ENCODE measurements at regions not wholly inside any gene's neighbourhood (a gene's known extent, or its start where the extent isn't known, plus 50 kb on each side); places are given as distances from the start of the nearest gene placed in this dataset.

- H3K4me2 ChIP-seq (ENCODE audit: low read length): no peak overlapping the region
- TF ChIP-seq EZH2phosphoT487 (IDR thresholded peaks at IDR 0.05; ENCODE audit: borderline replicate concordance, low read length) (no peak), CTCF (IDR thresholded peaks at IDR 0.05; ENCODE audit: low read depth, low read length, poor library complexity, severe bottlenecking) (no peak)
- H4K20me1 ChIP-seq (ENCODE audit: control insufficient read depth, insufficient read depth, low read depth, low read length): no peaks in the 10 kb centered on the region
- no peaks in the 10 kb centered on the region for H3K36me3 ChIP-seq (ENCODE audit: control insufficient read depth, low read length)
- no peaks in the 10 kb centered on the region for H3K27me3 ChIP-seq (ENCODE audit: control insufficient read depth, low read length)
- no peaks in the 10 kb centered on the region for H3K9me2 ChIP-seq (replicated peaks; ENCODE audit: control insufficient read depth, low read length)
- H3K4me3 ChIP-seq (ENCODE audit: low read length): no peak overlapping the region
- no peak overlapping the region for H3K27ac ChIP-seq (ENCODE audit: low read depth, low read length)
- no peaks in the 10 kb centered on the region for H3K4me1 ChIP-seq (ENCODE audit: control insufficient read depth, low read length)
- no peaks in the 10 kb centered on the region for H3F3A ChIP-seq (ENCODE audit: control insufficient read depth, insufficient read depth)
- no peaks in the 10 kb centered on the region for H3K79me2 ChIP-seq (ENCODE audit: control insufficient read depth, low read length)
- H3K9me3 ChIP-seq (ENCODE audit: control insufficient read depth, insufficient read depth, low read length): no peaks in the 10 kb centered on the region
These were observed 726.7 kb downstream of the METTL15 start for GRCh38 chr11:28834877-28835276.

GRCh38 chr11:28833670-28834069 lies 725.5 kb downstream of the METTL15 start:
- Histone ChIP-seq H3K4me2 (ENCODE audit: low read length) (no peak overlapping the region), H3K4me3 (ENCODE audit: low read length) (no peak overlapping the region), H3K9me2 (replicated peaks; ENCODE audit: control insufficient read depth, low read length) (no peaks in the 10 kb centered on the region), H3F3A (ENCODE audit: control insufficient read depth, insufficient read depth) (no peaks in the 10 kb centered on the region), H3K9me3 (ENCODE audit: control insufficient read depth, insufficient read depth, low read length) (no peaks in the 10 kb centered on the region), H3K36me3 (ENCODE audit: control insufficient read depth, low read length) (no peaks in the 10 kb centered on the region), H3K27ac (ENCODE audit: low read depth, low read length) (no peak overlapping the region), H3K79me2 (ENCODE audit: control insufficient read depth, low read length) (no peaks in the 10 kb centered on the region), H3K27me3 (ENCODE audit: control insufficient read depth, low read length) (no peaks in the 10 kb centered on the region), H3K4me1 (ENCODE audit: control insufficient read depth, low read length) (no peaks in the 10 kb centered on the region), H4K20me1 (ENCODE audit: control insufficient read depth, insufficient read depth, low read depth, low read length) (no peaks in the 10 kb centered on the region)
- TF ChIP-seq EZH2phosphoT487 (IDR thresholded peaks at IDR 0.05; ENCODE audit: borderline replicate concordance, low read length) (no peak), CTCF (IDR thresholded peaks at IDR 0.05; ENCODE audit: low read depth, low read length, poor library complexity, severe bottlenecking) (no peak)

- H3K27me3 ChIP-seq (ENCODE audit: control insufficient read depth, low read length): no peaks in the 10 kb centered on the region
- no peaks in the 10 kb centered on the region for H3K36me3 ChIP-seq (ENCODE audit: control insufficient read depth, low read length)
- no peak for TF ChIP-seq EZH2phosphoT487 (IDR thresholded peaks at IDR 0.05; ENCODE audit: borderline replicate concordance, low read length)
- TF ChIP-seq CTCF (IDR thresholded peaks at IDR 0.05; ENCODE audit: low read depth, low read length, poor library complexity, severe bottlenecking): no peak
- H3K27ac ChIP-seq (ENCODE audit: low read depth, low read length): no peak overlapping the region
- no peaks in the 10 kb centered on the region for H3K79me2 ChIP-seq (ENCODE audit: control insufficient read depth, low read length)
- H3K9me2 ChIP-seq (replicated peaks; ENCODE audit: control insufficient read depth, low read length): no peaks in the 10 kb centered on the region
- H3K9me3 ChIP-seq (ENCODE audit: control insufficient read depth, insufficient read depth, low read length): no peaks in the 10 kb centered on the region
- no peaks in the 10 kb centered on the region for H4K20me1 ChIP-seq (ENCODE audit: control insufficient read depth, insufficient read depth, low read depth, low read length)
- no peak overlapping the region for H3K4me3 ChIP-seq (ENCODE audit: low read length)
- H3F3A ChIP-seq (ENCODE audit: control insufficient read depth, insufficient read depth): no peaks in the 10 kb centered on the region
- H3K4me1 ChIP-seq (ENCODE audit: control insufficient read depth, low read length): no peaks in the 10 kb centered on the region
- no peak overlapping the region for H3K4me2 ChIP-seq (ENCODE audit: low read length)
These were observed 725.0 kb downstream of the METTL15 start for GRCh38 chr11:28833169-28833568.

- no peaks in the 10 kb centered on the region for H3K36me3 ChIP-seq (ENCODE audit: control insufficient read depth, low read length)
- TF ChIP-seq EZH2phosphoT487 (IDR thresholded peaks at IDR 0.05; ENCODE audit: borderline replicate concordance, low read length) (no peak), CTCF (IDR thresholded peaks at IDR 0.05; ENCODE audit: low read depth, low read length, poor library complexity, severe bottlenecking) (no peak)
- no peaks in the 10 kb centered on the region for H3K9me2 ChIP-seq (replicated peaks; ENCODE audit: control insufficient read depth, low read length)
- H3K9me3 ChIP-seq (ENCODE audit: control insufficient read depth, insufficient read depth, low read length): no peaks in the 10 kb centered on the region
- H3K27me3 ChIP-seq (ENCODE audit: control insufficient read depth, low read length): no peaks in the 10 kb centered on the region
- no peaks in the 10 kb centered on the region for H4K20me1 ChIP-seq (ENCODE audit: control insufficient read depth, insufficient read depth, low read depth, low read length)
- no peaks in the 10 kb centered on the region for H3K79me2 ChIP-seq (ENCODE audit: control insufficient read depth, low read length)
- H3K4me2 ChIP-seq (ENCODE audit: low read length): no peak overlapping the region
- H3K4me3 ChIP-seq (ENCODE audit: low read length): no peak overlapping the region
- H3K4me1 ChIP-seq (ENCODE audit: control insufficient read depth, low read length): no peaks in the 10 kb centered on the region
- no peaks in the 10 kb centered on the region for H3F3A ChIP-seq (ENCODE audit: control insufficient read depth, insufficient read depth)
- H3K27ac ChIP-seq (ENCODE audit: low read depth, low read length): no peak overlapping the region
These were observed 718.6 kb downstream of the METTL15 start for GRCh38 chr11:28826807-28827206.

Measured in DOHH2 (cell line).